Ascending aorta (tissue), 2 donors: ENCODE measurements at regions not wholly inside any gene's neighbourhood (a gene's known extent, or its start where the extent isn't known, plus 50 kb on each side); places are given as distances from the start of the nearest gene placed in this dataset.
"Not testable (repeated sequence)": the region's sequence is repeated elsewhere in the genome, so short reads cannot be mapped to it uniquely, and the experiment has no call there.

Source experiments
- DNase-seq, 2 donors: peaks; one replicate each; pipeline ENCODE4 v3.0.0-alpha.2; 2019; ENCODE audit warnings: low spot score in 2 of 2
- H3K27ac ChIP-seq, 2 donors: fragments of 200-600 bp; sonication (generic); one replicate each; pipeline ENCODE4 v1.5.1; 2016 to 2017; ENCODE audit warnings: mild to moderate bottlenecking in 1 of 2
- H3K27me3 ChIP-seq: fragments of 200-600 bp; sonication (generic); one replicate; pipeline ENCODE4 v1.5.1; 2017
- H3K36me3 ChIP-seq, 2 donors: fragments of 200-600 bp; sonication (generic); one replicate each; pipeline ENCODE4 v1.5.1; 2016
- H3K4me1 ChIP-seq, 2 donors: fragments of 200-600 bp; sonication (generic); one replicate each; pipeline ENCODE4 v1.5.1; 2016 to 2017; ENCODE audit warnings: mild to moderate bottlenecking in 1 of 2
- H3K4me3 ChIP-seq, 2 donors: fragments of 200-600 bp; sonication (generic); one replicate each; pipeline ENCODE4 v1.5.1; 2016 to 2017; ENCODE audit warnings: mild to moderate bottlenecking in 1 of 2
- H3K9me3 ChIP-seq, 2 donors: fragments of 200-600 bp; sonication (generic); one replicate each; pipeline ENCODE4 v1.5.1; 2016
- intact Hi-C: fragments of 100-400 bp; cut with DNase I; formaldehyde crosslinking; loops from one replicate; pipeline ENCODE4 v1.15.1; 2023
- TF ChIP-seq, protein P1 (sequence below), 3 experiments: fragments of 200-600 bp in 2 of 3; fragments of 450-650 bp in 1 of 3; sonication (generic) in 2 of 3; IDR thresholded peaks; one replicate each; pipeline ENCODE4 v1.5.1; 2016 to 2019; ENCODE audit warnings: antibody characterized with exemption in 3 of 3, mild to moderate bottlenecking in 1 of 3, moderate library complexity in 1 of 3

GRCh38 chr3:163556813-163557523, 1521.3 kb downstream of the SI start:
- Histone ChIP-seq H3K4me3 (no peak overlapping the region), H3K27me3 (no peaks in the 10 kb centered on the region), H3K27ac (no peak overlapping the region), H3K4me1 (no peaks in the 10 kb centered on the region), H3K9me3 (no peaks in the 10 kb centered on the region), H3K36me3 (no peaks in the 10 kb centered on the region)
- intact Hi-C loops = no loop called here
- no peak for DNase-seq
- TF ChIP-seq, protein P1, sequence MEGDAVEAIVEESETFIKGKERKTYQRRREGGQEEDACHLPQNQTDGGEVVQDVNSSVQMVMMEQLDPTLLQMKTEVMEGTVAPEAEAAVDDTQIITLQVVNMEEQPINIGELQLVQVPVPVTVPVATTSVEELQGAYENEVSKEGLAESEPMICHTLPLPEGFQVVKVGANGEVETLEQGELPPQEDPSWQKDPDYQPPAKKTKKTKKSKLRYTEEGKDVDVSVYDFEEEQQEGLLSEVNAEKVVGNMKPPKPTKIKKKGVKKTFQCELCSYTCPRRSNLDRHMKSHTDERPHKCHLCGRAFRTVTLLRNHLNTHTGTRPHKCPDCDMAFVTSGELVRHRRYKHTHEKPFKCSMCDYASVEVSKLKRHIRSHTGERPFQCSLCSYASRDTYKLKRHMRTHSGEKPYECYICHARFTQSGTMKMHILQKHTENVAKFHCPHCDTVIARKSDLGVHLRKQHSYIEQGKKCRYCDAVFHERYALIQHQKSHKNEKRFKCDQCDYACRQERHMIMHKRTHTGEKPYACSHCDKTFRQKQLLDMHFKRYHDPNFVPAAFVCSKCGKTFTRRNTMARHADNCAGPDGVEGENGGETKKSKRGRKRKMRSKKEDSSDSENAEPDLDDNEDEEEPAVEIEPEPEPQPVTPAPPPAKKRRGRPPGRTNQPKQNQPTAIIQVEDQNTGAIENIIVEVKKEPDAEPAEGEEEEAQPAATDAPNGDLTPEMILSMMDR (IDR thresholded peaks at IDR 0.05) = no peak

- intact Hi-C loops = no loop called here
- Histone ChIP-seq H3K27me3 (no peaks in the 10 kb centered on the region), H3K36me3 (no peaks in the 10 kb centered on the region), H3K4me1 (no peaks in the 10 kb centered on the region), H3K9me3 (no peaks in the 10 kb centered on the region), H3K4me3 (no peak overlapping the region), H3K27ac (no peak overlapping the region)
- DNase-seq = no peak
- TF ChIP-seq, protein P1 (IDR thresholded peaks at IDR 0.05) = no peak
Measured at GRCh38 chr3:163555918-163556317, 1522.4 kb downstream of the SI start.

- H3K9me3 ChIP-seq = no peaks in the 10 kb centered on the region
- H3K27ac ChIP-seq = no peak overlapping the region
- H3K4me3 ChIP-seq = no peak overlapping the region
- no peaks in the 10 kb centered on the region for H3K36me3 ChIP-seq
- no peak for DNase-seq
- intact Hi-C loops = no loop called here
- no peaks in the 10 kb centered on the region for H3K27me3 ChIP-seq
- TF ChIP-seq, protein P1 (IDR thresholded peaks at IDR 0.05) = no peak
- no peaks in the 10 kb centered on the region for H3K4me1 ChIP-seq
Measured at GRCh38 chr3:163552659-163552966, 1525.7 kb downstream of the SI start.

- H3K4me1 ChIP-seq, H3K27me3 ChIP-seq, intact Hi-C loops, H3K36me3 ChIP-seq, H3K27ac ChIP-seq, H3K9me3 ChIP-seq, H3K4me3 ChIP-seq, DNase-seq: not testable (repeated sequence)
Measured at GRCh38 chr3:163551915-163552658, 1526.2 kb downstream of the SI start.

- no peak overlapping the region for H3K4me3 ChIP-seq
- no peaks in the 10 kb centered on the region for H3K9me3 ChIP-seq
- no peak for DNase-seq
- H3K4me1 ChIP-seq = no peaks in the 10 kb centered on the region
- TF ChIP-seq, protein P1 (IDR thresholded peaks at IDR 0.05) = no peak
- intact Hi-C loops = no loop called here
- H3K27ac ChIP-seq = no peak overlapping the region
- no peaks in the 10 kb centered on the region for H3K36me3 ChIP-seq
- no peaks in the 10 kb centered on the region for H3K27me3 ChIP-seq
Measured at GRCh38 chr3:163548015-163548414, 1530.3 kb downstream of the SI start.

GRCh38 chr3:163547014-163547685, 1531.1 kb downstream of the SI start:
- H3K4me3 ChIP-seq = no peak overlapping the region

More at GRCh38 chr3:163547014-163547685, 1531.1 kb downstream of the SI start:
- Histone ChIP-seq H3K27me3 (no peaks in the 10 kb centered on the region), H3K27ac (no peak overlapping the region), H3K36me3 (no peaks in the 10 kb centered on the region), H3K9me3 (no peaks in the 10 kb centered on the region), H3K4me1 (no peaks in the 10 kb centered on the region)
- TF ChIP-seq, protein P1 (IDR thresholded peaks at IDR 0.05) = no peak
- intact Hi-C loops = no loop called here
- no peak for DNase-seq
